Parathyroid adenoma (tissue), 2 donors: ENCODE measurements at regions not wholly inside any gene's neighbourhood (a gene's known extent, or its start where the extent isn't known, plus 50 kb on each side); places are given as distances from the start of the nearest gene placed in this dataset.

ENCODE experiments used
- H2AFZ ChIP-seq: fragments of 300-600 bp; sonication (generic); one replicate; pipeline ENCODE4 v1.7.0; 2017; ENCODE audit warnings: antibody characterized with exemption, mild to moderate bottlenecking
- H3K27ac ChIP-seq: fragments of 300-600 bp; sonication (generic); one replicate; pipeline ENCODE4 v1.7.0; 2017
- H3K27me3 ChIP-seq: fragments of 300-600 bp; sonication (generic); one replicate; pipeline ENCODE4 v1.7.0; 2017; ENCODE audit warnings: low read length; ENCODE audit not compliant: control insufficient read depth, insufficient read depth
- H3K36me3 ChIP-seq: fragments of 300-600 bp; sonication (generic); one replicate; pipeline ENCODE4 v1.7.0; 2017; ENCODE audit warnings: low read length; ENCODE audit not compliant: control insufficient read depth, insufficient read depth
- H3K4me1 ChIP-seq: fragments of 300-600 bp; sonication (generic); one replicate; pipeline ENCODE4 v1.7.0; 2017; ENCODE audit warnings: control low read depth
- H3K4me2 ChIP-seq: fragments of 300-600 bp; sonication (generic); one replicate; pipeline ENCODE4 v1.7.0; 2017; ENCODE audit warnings: low read length
- H3K4me3 ChIP-seq: fragments of 300-600 bp; sonication (generic); one replicate; pipeline ENCODE4 v1.7.0; 2017; ENCODE audit warnings: low read depth, low read length
- H3K79me2 ChIP-seq: fragments of 300-600 bp; sonication (generic); one replicate; pipeline ENCODE4 v1.7.0; 2017; ENCODE audit warnings: control low read depth
- H3K9ac ChIP-seq: fragments of 300-600 bp; sonication (generic); one replicate; pipeline ENCODE4 v1.7.0; 2017; ENCODE audit warnings: mild to moderate bottlenecking
- H3K9me3 ChIP-seq: fragments of 300-600 bp; sonication (generic); one replicate; pipeline ENCODE4 v1.7.0; 2017; ENCODE audit warnings: low read length; ENCODE audit not compliant: control insufficient read depth
- CTCF ChIP-seq: fragments of 300-600 bp; sonication (generic); IDR thresholded peaks from one replicate; pipeline ENCODE4 v1.7.0; 2017; ENCODE audit warnings: antibody characterized with exemption, mild to moderate bottlenecking
- donor health status: primary hyperparathyroidism.

DNA sequence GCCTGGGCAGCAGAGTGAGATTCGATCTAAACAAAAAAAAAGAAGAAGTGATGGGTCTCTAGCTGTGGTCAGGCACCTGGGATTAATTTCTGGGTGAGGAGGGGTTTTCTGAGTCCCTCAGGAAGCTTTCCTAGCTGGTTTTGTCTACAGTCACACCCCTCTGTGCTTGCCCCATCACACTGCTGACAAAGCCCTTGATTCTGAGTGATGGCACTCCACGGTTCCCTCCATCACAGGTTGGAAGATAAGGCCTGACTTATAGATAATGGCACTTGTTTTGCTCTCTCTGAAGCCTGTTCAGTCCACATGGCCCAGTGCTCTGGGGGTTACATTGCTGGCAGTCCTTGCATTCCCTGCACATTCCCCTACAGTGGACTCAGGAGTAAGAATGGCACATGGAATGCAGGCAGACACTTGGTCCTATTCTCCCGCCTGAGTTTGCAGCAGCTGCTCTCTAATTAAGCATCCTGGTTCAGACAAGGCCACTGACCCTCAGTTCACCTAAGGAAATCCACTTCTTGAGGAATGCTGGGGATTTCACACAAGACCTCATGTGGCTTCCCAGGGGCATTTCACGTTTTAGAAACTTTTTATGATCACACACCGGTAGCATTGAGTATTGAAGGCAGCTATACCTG lies 81.0 kb upstream of the NMNAT3 start:
- no peak overlapping the region for H3K4me2 ChIP-seq
- H3K9ac ChIP-seq: no peak overlapping the region
- no peak overlapping the region for H2AFZ ChIP-seq
- no peaks in the 10 kb centered on the region for H3K36me3 ChIP-seq
- no peaks in the 10 kb centered on the region for H3K27me3 ChIP-seq
- no peaks in the 10 kb centered on the region for H3K9me3 ChIP-seq
- H3K4me1 ChIP-seq: no peaks in the 10 kb centered on the region
- H3K4me3 ChIP-seq: no peak overlapping the region
- no peak for TF ChIP-seq CTCF
- H3K79me2 ChIP-seq: no peaks in the 10 kb centered on the region
- no peak overlapping the region for H3K27ac ChIP-seq

DNA sequence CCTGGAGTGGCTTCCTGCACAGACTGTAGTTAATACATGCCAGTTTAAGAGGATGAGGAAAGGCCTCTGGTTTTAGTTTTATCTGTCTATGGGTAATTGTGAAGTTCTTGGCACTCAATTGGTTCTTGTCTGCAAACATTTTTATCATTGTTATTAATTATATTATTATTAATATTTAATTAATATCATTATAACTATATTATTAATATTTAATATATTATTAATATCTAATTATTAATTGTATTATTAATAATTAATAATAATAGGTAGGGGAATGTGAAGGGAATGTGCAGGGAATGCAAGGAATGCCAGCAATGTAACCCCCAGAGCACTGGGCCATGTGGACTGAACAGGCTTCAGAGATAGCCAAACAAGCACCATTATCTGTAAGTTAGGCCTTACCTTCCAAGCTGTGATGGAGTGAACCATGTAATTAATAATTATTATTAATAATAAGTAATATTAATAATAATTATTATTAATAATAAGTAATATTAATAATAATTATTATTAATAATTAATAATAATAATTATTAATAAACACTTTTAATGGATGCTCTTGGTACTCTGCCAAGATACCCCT lies 79.8 kb upstream of the NMNAT3 start:
- H3K4me3 ChIP-seq: no peak overlapping the region
- no peak for TF ChIP-seq CTCF
- H3K4me1 ChIP-seq: no peaks in the 10 kb centered on the region
- no peak overlapping the region for H3K27ac ChIP-seq
- no peaks in the 10 kb centered on the region for H3K27me3 ChIP-seq
- H3K4me2 ChIP-seq: no peak overlapping the region
- H3K79me2 ChIP-seq: no peaks in the 10 kb centered on the region
- no peak overlapping the region for H2AFZ ChIP-seq
- H3K9me3 ChIP-seq: no peaks in the 10 kb centered on the region
- H3K9ac ChIP-seq: no peak overlapping the region
- H3K36me3 ChIP-seq: no peaks in the 10 kb centered on the region

DNA sequence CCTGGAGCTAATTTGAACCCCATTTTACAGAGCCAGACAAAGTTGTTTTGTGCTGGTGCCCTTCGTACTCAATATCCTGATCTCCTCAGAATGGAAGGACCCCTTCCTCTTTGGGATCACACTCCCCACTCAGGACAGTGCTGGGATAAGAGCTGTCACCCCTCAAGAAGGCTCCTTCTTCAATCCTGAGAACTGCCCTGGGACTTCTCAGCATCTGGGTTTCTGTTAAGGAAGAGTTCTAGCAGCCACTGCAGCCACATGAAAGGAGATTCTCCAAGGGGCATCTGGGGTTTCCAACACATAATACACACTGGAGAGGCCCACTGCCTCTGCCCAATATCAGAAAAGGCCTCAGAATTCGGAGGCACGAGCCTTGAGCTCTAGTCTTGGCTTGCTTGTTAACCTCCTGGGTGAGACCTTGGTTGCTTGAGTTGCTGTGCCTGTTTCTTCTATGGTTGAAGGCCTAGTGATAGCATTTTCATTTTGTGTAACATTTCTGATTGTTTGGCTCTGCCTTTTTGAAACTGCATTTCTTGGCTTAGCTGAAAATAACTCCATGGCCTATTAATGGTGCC lies 78.8 kb upstream of the NMNAT3 start:
- no peaks in the 10 kb centered on the region for H3K36me3 ChIP-seq
- no peaks in the 10 kb centered on the region for H3K4me1 ChIP-seq
- H3K9me3 ChIP-seq: no peaks in the 10 kb centered on the region
- no peak overlapping the region for H3K9ac ChIP-seq
- H3K27ac ChIP-seq: no peak overlapping the region
- no peak overlapping the region for H3K4me3 ChIP-seq
- H2AFZ ChIP-seq: no peak overlapping the region
- no peak for TF ChIP-seq CTCF
- H3K79me2 ChIP-seq: no peaks in the 10 kb centered on the region
- H3K27me3 ChIP-seq: no peaks in the 10 kb centered on the region
- H3K4me2 ChIP-seq: no peak overlapping the region

DNA sequence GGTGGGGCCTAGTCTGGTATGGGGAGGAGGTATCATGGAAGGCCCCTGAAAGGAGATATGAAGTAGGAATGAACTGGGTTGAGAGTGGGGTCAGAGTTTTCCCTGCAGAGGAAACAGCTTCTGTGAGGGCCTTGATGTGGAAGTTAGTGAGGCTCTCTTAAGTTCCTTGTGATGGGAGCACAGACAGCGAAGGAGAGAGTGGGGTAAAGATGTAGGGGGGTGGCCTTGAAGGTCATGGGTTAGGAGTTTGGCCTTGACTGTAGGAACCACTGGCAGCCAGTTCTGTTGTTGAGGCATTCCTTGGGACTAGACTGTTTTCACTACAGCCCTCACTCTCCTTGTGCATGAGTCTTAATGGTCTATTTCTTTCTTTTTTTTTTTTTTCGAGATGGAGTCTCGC lies 77.8 kb upstream of the NMNAT3 start:
- TF ChIP-seq CTCF: no peak
- H3K36me3 ChIP-seq: no peaks in the 10 kb centered on the region
- H3K9me3 ChIP-seq: no peaks in the 10 kb centered on the region
- no peak overlapping the region for H2AFZ ChIP-seq
- H3K4me2 ChIP-seq: no peak overlapping the region
- H3K4me1 ChIP-seq: no peaks in the 10 kb centered on the region
- H3K27ac ChIP-seq: no peak overlapping the region
- H3K27me3 ChIP-seq: no peaks in the 10 kb centered on the region
- H3K9ac ChIP-seq: no peak overlapping the region
- H3K4me3 ChIP-seq: no peak overlapping the region
- H3K79me2 ChIP-seq: no peaks in the 10 kb centered on the region

- H3K9me3 ChIP-seq: no peaks in the 10 kb centered on the region
- H3K79me2 ChIP-seq: no peaks in the 10 kb centered on the region
- H3K36me3 ChIP-seq: no peaks in the 10 kb centered on the region
- H3K4me3 ChIP-seq: no peak overlapping the region
- H3K27ac ChIP-seq: no peak overlapping the region
- no peaks in the 10 kb centered on the region for H3K4me1 ChIP-seq
- H3K4me2 ChIP-seq: no peak overlapping the region
- no peaks in the 10 kb centered on the region for H3K27me3 ChIP-seq
- TF ChIP-seq CTCF: no peak
- no peak overlapping the region for H3K9ac ChIP-seq
- H2AFZ ChIP-seq: no peak overlapping the region
These were observed 74.0 kb upstream of the NMNAT3 start for GRCh38 chr3:139751789-139752188.
